ENCODE measurements at regions not wholly inside any gene's neighbourhood (a gene's known extent, or its start where the extent isn't known, plus 50 kb on each side); places are given as distances from the start of the nearest gene placed in this dataset.
A peak's percentile ranks its signal among the peaks of the same experiment; 100 is the strongest.

DNA sequence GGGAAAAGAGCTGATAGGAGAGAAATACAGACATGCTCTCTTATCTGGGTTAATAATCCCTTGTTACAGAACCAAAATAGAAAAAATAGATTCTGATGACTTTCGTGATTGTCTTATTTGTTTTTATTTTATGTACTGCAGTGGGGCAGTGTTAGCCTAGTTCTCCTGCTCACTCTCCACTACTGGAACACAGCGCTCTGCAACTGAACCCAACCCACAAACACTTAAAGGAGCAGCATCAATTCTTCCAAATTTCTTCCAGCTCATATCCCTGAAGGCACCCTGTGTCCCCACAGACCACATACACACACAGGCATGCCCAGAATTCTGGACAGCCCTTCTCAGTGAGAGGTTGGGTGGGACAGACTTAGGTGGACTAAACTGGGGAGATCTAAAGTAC is 160.6 kb downstream of the SS18 start:
- intact Hi-C loops (cut with DNase I; ENCODE audit: low total_unique reads) = no loop called here
- no peak overlapping the region for H3K4me3 ChIP-seq
- H3K9me3 ChIP-seq = no peaks in the 10 kb centered on the region
- TF ChIP-seq, protein P1, sequence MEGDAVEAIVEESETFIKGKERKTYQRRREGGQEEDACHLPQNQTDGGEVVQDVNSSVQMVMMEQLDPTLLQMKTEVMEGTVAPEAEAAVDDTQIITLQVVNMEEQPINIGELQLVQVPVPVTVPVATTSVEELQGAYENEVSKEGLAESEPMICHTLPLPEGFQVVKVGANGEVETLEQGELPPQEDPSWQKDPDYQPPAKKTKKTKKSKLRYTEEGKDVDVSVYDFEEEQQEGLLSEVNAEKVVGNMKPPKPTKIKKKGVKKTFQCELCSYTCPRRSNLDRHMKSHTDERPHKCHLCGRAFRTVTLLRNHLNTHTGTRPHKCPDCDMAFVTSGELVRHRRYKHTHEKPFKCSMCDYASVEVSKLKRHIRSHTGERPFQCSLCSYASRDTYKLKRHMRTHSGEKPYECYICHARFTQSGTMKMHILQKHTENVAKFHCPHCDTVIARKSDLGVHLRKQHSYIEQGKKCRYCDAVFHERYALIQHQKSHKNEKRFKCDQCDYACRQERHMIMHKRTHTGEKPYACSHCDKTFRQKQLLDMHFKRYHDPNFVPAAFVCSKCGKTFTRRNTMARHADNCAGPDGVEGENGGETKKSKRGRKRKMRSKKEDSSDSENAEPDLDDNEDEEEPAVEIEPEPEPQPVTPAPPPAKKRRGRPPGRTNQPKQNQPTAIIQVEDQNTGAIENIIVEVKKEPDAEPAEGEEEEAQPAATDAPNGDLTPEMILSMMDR (IDR thresholded peaks at IDR 0.05) = no peak
- no peak for TF ChIP-seq POLR2AphosphoS5 (IDR thresholded peaks at IDR 0.05)
- no peak for TF ChIP-seq POLR2A (IDR thresholded peaks at IDR 0.05)
- no peak for TF ChIP-seq EP300 (IDR thresholded peaks at IDR 0.05)
- WGBS, 5 donors = 36 to 66% (median 48%) methylated on average over 2 of the region's 2 CpGs
- no peaks in the 10 kb centered on the region for H3K4me1 ChIP-seq
- H3K36me3 ChIP-seq = no peaks in the 10 kb centered on the region
- no peak for DNase-seq
- H3K27ac ChIP-seq = no peak overlapping the region
- H3K27me3 ChIP-seq = no peaks in the 10 kb centered on the region

DNA sequence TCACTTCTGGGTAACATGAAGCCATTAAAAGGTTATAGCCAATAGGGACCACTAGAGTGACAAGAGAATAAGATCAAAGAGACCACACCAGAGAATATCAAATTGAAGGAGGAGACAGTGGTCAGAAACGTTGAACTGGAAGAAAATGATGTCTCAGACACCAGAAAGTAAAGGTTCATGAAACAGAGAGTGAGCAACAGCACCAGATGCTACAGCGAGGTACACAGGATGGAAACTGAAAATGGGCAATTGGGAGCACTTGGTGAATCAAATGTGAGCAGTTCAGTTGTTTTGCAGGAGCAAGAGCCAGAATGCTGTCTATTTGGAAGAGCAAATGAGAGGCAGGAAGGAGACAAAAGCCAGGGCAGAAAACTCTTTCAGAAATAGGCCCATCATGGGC is 162.6 kb downstream of the SS18 start:
- H3K4me1 ChIP-seq = no peaks in the 10 kb centered on the region
- DNase-seq = no peak
- no peak overlapping the region for H3K4me3 ChIP-seq
- 70 to 89% (median 78%) methylated on average over 2 of the region's 2 CpGs for WGBS, 5 donors
- H3K36me3 ChIP-seq = no peaks in the 10 kb centered on the region
- H3K27me3 ChIP-seq = no peaks in the 10 kb centered on the region
- H3K27ac ChIP-seq = no peak overlapping the region
- TF ChIP-seq, protein P1 (IDR thresholded peaks at IDR 0.05) = no peak
- no peak for TF ChIP-seq EP300 (IDR thresholded peaks at IDR 0.05)
- TF ChIP-seq POLR2AphosphoS5 (IDR thresholded peaks at IDR 0.05) = no peak
- TF ChIP-seq POLR2A (IDR thresholded peaks at IDR 0.05) = no peak
- H3K9me3 ChIP-seq = no peaks in the 10 kb centered on the region
- intact Hi-C loops (cut with DNase I; ENCODE audit: low total_unique reads) = no loop called here

DNA sequence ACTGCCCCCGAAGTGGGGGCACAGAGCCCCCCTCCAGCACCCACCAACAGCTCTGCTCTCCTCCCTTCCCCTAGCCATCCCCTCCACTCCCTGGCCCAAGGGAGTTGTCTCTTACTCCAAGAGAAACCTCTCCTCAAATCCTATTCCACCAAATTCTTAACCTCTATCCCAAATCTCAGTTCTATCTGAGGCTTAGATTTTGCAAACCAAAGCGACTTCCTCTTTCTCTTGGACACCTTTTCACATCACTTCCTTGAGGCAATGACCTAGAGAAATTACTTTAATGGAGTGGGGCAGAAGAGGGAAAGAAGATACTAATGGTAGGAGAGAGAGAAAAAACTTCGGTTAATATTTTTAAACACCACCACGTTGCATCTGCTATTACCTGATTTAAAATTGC is 167.2 kb downstream of the SS18 start:
- Histone ChIP-seq H3K27ac (no peak overlapping the region), H3K27me3 (no peaks in the 10 kb centered on the region), H3K4me1 (peaks cover 0 to 4% (median 2%) of the 10 kb centered on the region in 4 donors), H3K36me3 (no peaks in the 10 kb centered on the region), H3K4me3 (no peak overlapping the region), H3K9me3 (no peaks in the 10 kb centered on the region)
- 86 to 93% (median 92%) methylated on average over 4 of the region's 4 CpGs for WGBS, 5 donors
- intact Hi-C loops (cut with DNase I; ENCODE audit: low total_unique reads) = no loop called here
- no peak for DNase-seq
- TF ChIP-seq POLR2A (IDR thresholded peaks at IDR 0.05) = no peak
- no peak for TF ChIP-seq POLR2AphosphoS5 (IDR thresholded peaks at IDR 0.05)
- TF ChIP-seq, protein P1 (IDR thresholded peaks at IDR 0.05) = no peak
- TF ChIP-seq EP300 (IDR thresholded peaks at IDR 0.05) = no peak

DNA sequence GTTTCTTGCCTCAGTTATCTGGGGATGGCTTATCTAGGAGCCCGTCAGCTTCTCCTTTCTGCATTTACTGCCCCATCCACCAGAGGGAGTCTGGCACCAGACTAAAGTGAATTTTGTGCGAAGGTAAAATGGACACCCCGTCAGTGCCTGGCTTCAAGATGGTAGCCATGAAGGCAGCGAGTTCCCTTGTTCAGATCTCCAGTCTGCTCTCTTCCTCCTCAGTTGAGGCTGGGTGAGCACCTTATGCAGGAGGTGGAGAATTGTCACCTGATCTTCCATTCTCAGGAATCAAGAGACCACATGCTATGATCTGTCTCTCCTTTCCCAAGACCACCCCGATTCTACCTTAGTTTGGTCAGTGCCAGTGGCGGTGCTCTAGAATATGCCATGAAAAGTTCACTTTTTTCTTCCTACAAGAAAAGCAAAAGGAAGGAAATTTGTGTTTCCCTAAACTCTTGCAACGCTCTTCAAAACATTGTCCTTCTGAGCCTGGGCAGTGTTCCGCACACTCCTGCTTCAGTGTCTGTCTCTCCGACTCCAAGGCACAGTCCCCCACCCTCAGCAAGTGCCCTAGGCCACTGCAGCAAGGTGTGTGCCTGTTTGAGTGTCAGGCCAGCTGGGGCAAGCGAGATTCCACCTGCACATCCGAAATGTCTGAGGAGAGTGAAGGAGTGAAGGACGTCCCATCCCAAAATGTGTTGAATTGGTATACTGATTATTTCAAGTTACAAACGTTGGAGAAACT is 168.6 kb downstream of the SS18 start:
- Histone ChIP-seq H3K9me3 (no peaks in the 10 kb centered on the region), H3K27ac (no peak overlapping the region), H3K27me3 (no peaks in the 10 kb centered on the region), H3K36me3 (no peaks in the 10 kb centered on the region), H3K4me3 (no peak overlapping the region), H3K4me1 (peaks cover 0 to 7% (median 2%) of the 10 kb centered on the region in 4 donors)
- DNase-seq = peak; percentile 21 to 49
- 80 to 89% (median 82%) methylated on average over 13 of the region's 13 CpGs for WGBS, 5 donors
- TF ChIP-seq POLR2A (IDR thresholded peaks at IDR 0.05) (no peak), POLR2AphosphoS5 (IDR thresholded peaks at IDR 0.05) (no peak)
- TF ChIP-seq, protein P1 (IDR thresholded peaks at IDR 0.05) = peak in 5 of 7 experiments; percentile 10 to 61 (median 42)
- intact Hi-C loops (cut with DNase I; ENCODE audit: low total_unique reads) = no loop called here
